ENCODE measurements at regions not wholly inside any gene's neighbourhood (a gene's known extent, or its start where the extent isn't known, plus 50 kb on each side); places are given as distances from the start of the nearest gene placed in this dataset.

GRCh38 chr3:72597043-72597442 lies 251.2 kb downstream of the SHQ1 start:
- TF ChIP-seq, protein P1, sequence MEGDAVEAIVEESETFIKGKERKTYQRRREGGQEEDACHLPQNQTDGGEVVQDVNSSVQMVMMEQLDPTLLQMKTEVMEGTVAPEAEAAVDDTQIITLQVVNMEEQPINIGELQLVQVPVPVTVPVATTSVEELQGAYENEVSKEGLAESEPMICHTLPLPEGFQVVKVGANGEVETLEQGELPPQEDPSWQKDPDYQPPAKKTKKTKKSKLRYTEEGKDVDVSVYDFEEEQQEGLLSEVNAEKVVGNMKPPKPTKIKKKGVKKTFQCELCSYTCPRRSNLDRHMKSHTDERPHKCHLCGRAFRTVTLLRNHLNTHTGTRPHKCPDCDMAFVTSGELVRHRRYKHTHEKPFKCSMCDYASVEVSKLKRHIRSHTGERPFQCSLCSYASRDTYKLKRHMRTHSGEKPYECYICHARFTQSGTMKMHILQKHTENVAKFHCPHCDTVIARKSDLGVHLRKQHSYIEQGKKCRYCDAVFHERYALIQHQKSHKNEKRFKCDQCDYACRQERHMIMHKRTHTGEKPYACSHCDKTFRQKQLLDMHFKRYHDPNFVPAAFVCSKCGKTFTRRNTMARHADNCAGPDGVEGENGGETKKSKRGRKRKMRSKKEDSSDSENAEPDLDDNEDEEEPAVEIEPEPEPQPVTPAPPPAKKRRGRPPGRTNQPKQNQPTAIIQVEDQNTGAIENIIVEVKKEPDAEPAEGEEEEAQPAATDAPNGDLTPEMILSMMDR (IDR thresholded peaks at IDR 0.05), result no peak
- TF ChIP-seq POLR2AphosphoS5 (IDR thresholded peaks at IDR 0.05; ENCODE audit: low read depth, low read length) (no peak), TCF7L2 (IDR thresholded peaks at IDR 0.05; ENCODE audit: low read depth, low read length) (no peak), REST (IDR thresholded peaks at IDR 0.05; ENCODE audit: insufficient read depth in 1 of 2, low read depth in 2 of 2, low read length in 1 of 2) (no peak), SIN3A (IDR thresholded peaks at IDR 0.05; ENCODE audit: borderline replicate concordance, insufficient read depth, low read depth, low read length) (no peak)
